Esophagus muscularis mucosa (tissue), 4 donors: ENCODE measurements at regions not wholly inside any gene's neighbourhood (a gene's known extent, or its start where the extent isn't known, plus 50 kb on each side); places are given as distances from the start of the nearest gene placed in this dataset.
"Not testable (repeated sequence)": the region's sequence is repeated elsewhere in the genome, so short reads cannot be mapped to it uniquely, and the experiment has no call there.

Source experiments
- EP300 ChIP-seq: sonication (generic); formaldehyde crosslinking; IDR thresholded peaks from one replicate; pipeline ENCODE4 v1.6.1; 2017; ENCODE audit warnings: antibody characterized with exemption
- POLR2A ChIP-seq: fragments of 450-650 bp; IDR thresholded peaks from one replicate; pipeline ENCODE4 v1.6.1; 2017; ENCODE audit warnings: antibody characterized with exemption, moderate library complexity, mild to moderate bottlenecking, low read depth
- POLR2AphosphoS5 ChIP-seq, 2 donors: sonication (generic); formaldehyde crosslinking; IDR thresholded peaks; one replicate each; pipeline ENCODE4 v1.6.1; 2017; ENCODE audit warnings: antibody characterized with exemption in 2 of 2
- TF ChIP-seq, protein P1 (sequence below), 3 experiments: fragments of 200-600 bp in 2 of 3; fragments of 450-650 bp in 1 of 3; sonication (generic) in 2 of 3; IDR thresholded peaks; one replicate each; pipeline ENCODE4 v1.5.1; 2017 to 2019; ENCODE audit warnings: antibody characterized with exemption in 3 of 3, mild to moderate bottlenecking in 2 of 3, moderate library complexity in 1 of 3

DNA sequence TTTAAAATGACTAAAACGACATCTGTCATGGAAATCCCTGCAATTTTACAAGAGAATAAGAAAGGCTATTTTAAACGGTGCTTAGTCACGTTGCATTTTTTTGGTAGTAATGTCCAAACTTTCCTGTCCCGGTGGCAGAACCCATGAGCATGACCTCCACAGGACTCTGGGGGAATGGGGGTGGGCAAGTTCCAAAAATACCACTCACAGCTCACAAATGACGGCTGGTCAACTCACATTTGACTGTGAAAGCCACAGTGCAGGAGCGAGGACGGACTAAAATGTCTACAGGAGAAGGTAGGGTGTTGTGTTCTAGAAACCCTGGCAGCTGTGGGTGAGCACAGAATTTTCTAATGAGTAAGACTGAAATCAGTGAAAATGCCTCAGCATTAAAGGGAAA is 331.5 kb downstream of the BCL2L11 start:
- TF ChIP-seq, protein P1, sequence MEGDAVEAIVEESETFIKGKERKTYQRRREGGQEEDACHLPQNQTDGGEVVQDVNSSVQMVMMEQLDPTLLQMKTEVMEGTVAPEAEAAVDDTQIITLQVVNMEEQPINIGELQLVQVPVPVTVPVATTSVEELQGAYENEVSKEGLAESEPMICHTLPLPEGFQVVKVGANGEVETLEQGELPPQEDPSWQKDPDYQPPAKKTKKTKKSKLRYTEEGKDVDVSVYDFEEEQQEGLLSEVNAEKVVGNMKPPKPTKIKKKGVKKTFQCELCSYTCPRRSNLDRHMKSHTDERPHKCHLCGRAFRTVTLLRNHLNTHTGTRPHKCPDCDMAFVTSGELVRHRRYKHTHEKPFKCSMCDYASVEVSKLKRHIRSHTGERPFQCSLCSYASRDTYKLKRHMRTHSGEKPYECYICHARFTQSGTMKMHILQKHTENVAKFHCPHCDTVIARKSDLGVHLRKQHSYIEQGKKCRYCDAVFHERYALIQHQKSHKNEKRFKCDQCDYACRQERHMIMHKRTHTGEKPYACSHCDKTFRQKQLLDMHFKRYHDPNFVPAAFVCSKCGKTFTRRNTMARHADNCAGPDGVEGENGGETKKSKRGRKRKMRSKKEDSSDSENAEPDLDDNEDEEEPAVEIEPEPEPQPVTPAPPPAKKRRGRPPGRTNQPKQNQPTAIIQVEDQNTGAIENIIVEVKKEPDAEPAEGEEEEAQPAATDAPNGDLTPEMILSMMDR (IDR thresholded peaks at IDR 0.05) = not testable (repeated sequence)
- not testable (repeated sequence) for TF ChIP-seq POLR2AphosphoS5 (IDR thresholded peaks at IDR 0.05); POLR2A; EP300
